ENCODE measurements at regions not wholly inside any gene's neighbourhood (a gene's known extent, or its start where the extent isn't known, plus 50 kb on each side); places are given as distances from the start of the nearest gene placed in this dataset.

GRCh38 chr2:186100636-186101035, 362.0 kb downstream of the FSIP2 start:
- TF ChIP-seq EZH2 (IDR thresholded peaks at IDR 0.05; ENCODE audit: low read length, unreplicated experiment) (no peak), EZH2phosphoT487 (IDR thresholded peaks at IDR 0.05; ENCODE audit: borderline replicate concordance, low read length) (no peak)
- TF ChIP-seq, protein P1, sequence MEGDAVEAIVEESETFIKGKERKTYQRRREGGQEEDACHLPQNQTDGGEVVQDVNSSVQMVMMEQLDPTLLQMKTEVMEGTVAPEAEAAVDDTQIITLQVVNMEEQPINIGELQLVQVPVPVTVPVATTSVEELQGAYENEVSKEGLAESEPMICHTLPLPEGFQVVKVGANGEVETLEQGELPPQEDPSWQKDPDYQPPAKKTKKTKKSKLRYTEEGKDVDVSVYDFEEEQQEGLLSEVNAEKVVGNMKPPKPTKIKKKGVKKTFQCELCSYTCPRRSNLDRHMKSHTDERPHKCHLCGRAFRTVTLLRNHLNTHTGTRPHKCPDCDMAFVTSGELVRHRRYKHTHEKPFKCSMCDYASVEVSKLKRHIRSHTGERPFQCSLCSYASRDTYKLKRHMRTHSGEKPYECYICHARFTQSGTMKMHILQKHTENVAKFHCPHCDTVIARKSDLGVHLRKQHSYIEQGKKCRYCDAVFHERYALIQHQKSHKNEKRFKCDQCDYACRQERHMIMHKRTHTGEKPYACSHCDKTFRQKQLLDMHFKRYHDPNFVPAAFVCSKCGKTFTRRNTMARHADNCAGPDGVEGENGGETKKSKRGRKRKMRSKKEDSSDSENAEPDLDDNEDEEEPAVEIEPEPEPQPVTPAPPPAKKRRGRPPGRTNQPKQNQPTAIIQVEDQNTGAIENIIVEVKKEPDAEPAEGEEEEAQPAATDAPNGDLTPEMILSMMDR (conservative IDR thresholded peaks at IDR 0.05; ENCODE audit: low read depth, low read length), result no peak

Data from PC-3 (cell line).